HS-27A (cell line): ENCODE measurements at regions not wholly inside any gene's neighbourhood (a gene's known extent, or its start where the extent isn't known, plus 50 kb on each side); places are given as distances from the start of the nearest gene placed in this dataset.

ENCODE experiments used
- DNase-seq: peaks from one replicate; pipeline ENCODE4 v3.0.0-alpha.2; 2012; ENCODE audit warnings: low read depth, missing footprints

GRCh38 chr1:55673416-55673815 lies 458.3 kb upstream of the USP24 start:
- no peak for DNase-seq

DNA sequence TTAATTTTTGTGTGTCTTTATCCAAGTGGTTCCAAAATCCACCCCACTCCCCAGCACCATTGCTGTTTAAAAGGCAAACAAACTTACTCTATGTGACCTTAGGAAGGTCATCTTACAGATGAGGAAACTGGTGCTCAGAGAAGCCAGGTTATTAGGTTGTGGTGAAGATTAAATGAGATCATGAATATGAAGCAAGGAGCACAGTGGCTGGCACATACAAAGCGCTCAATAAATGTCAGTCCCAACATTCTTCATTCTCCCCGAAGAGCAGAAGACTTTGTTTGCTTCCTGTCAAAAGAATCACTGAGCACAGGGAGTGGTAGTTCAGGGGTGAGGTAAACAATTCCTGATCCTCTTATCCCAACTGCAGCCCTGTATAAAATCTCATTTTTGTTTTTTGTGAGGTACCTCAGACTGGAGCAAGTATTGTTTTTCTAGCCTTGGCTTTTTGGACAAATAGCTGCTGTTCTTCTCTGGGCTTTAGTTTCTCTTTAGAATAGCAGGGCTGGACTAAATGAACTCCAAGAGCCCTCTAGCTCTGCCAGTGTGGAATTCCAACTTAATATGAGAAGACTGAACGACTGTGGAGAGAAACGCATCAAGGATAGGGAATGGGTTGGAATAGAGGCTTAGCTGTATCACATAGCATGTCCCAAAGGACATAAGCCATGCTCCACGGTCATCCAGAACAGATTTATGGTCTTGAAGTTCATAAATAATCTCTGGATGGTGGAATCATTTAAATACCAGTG lies 455.3 kb upstream of the USP24 start:
- DNase-seq: no peak

- no peak for DNase-seq
These were observed 454.1 kb upstream of the USP24 start for GRCh38 chr1:55669293-55669692.

DNA sequence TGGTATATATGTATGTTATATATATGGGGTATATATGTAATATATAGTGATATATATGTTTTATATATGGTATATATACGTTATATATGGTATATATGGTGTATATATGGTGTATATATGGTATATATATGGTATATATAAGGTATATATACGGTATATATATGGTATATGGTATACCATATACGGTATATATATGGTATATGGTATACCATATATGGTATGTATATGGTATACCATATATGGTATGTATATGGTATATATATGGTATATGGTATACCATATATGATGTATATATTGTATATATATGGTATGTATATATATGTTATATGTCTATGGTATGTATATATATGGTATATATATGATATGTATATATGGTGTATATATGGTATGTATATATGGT lies 447.7 kb upstream of the USP24 start:
- DNase-seq: no peak

DNA sequence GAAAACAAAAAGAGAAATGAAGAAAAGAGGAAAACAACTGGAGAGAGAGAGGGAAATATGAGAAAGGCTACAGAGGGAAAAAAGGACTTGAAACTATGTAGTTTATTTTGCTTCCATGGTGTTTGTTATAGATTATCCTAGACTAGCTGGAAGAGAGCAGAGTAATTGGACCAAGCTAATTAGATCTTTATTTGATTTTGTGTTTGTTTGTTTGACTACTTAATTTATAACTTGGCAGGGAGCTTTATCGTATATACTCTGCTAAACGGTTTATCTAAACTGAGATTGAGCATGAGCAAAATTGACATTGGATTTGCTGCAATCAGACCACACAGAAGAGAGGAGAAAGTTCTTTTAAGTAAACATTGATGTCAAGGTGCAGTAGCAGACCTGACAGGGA lies 443.8 kb upstream of the USP24 start:
- DNase-seq: no peak

- DNase-seq: no peak
These were observed 439.6 kb upstream of the USP24 start for GRCh38 chr1:55654750-55655149.

GRCh38 chr1:55654171-55654570 lies 439.0 kb upstream of the USP24 start:
- DNase-seq: no peak

DNA sequence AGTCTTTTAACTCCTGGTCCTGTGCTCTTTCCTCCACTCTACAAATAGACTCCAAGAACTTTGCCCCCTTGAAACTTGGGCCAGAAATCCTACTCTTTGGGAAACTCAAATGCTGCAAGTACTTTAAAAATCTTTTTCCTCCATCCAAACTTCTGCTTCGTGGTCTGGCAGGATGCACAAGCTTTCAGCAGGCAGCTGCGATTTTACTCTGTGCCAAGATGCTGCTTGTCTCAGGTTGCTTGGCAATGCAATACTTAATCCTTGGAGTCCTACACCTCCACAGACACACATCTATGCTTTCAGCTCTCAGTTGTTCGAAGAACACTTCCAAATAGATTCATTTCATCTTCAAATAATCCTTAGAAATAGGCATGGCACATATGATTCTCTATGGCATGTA lies 435.3 kb upstream of the USP24 start:
- DNase-seq: no peak

GRCh38 chr1:55646181-55646580 lies 431.0 kb upstream of the USP24 start:
- no peak for DNase-seq

- DNase-seq: no peak
These were observed 430.1 kb upstream of the USP24 start for GRCh38 chr1:55645270-55645669.

- no peak for DNase-seq
These were observed 426.8 kb upstream of the USP24 start for GRCh38 chr1:55641947-55642346.

GRCh38 chr1:55640708-55641473 lies 425.7 kb upstream of the USP24 start:
- no peak for DNase-seq

DNA sequence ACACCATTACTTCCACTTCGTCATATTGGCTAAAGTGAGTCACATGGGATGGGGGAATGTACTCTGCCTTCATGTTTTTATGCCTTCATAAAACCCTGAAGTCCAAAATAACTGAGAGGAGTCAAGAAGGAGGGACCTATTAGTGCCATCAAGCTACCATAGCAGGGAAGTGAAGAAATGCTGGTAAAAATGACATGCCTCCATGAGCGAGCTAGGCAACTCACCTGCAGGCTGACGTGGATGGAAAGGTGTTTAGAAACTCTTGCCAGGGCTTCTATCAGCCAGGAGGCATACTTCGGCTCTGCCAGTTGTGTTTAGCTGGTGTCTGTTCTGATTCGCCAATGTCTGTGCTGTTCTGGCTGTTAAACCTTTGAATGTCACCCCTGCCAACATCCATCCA lies 424.4 kb upstream of the USP24 start:
- no peak for DNase-seq

DNA sequence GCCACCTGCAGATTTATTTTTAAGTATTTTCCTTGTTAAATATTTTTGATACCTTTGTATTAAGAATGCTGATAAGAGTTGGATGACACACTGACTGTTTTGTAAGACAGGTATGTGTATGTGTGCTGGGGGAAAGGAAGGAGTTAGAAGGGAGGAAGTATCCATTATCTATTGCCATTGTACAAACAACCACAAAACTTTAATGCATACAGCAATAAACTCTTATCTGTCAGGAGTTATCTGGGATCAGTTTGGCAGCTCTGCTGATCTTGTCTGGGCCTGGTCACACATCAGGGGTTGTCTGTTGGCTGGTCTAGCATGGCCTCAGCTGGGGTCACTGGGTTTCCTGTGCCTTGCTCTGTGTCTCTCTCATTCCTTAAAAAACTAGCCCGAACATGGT lies 423.9 kb upstream of the USP24 start:
- DNase-seq: no peak

DNA sequence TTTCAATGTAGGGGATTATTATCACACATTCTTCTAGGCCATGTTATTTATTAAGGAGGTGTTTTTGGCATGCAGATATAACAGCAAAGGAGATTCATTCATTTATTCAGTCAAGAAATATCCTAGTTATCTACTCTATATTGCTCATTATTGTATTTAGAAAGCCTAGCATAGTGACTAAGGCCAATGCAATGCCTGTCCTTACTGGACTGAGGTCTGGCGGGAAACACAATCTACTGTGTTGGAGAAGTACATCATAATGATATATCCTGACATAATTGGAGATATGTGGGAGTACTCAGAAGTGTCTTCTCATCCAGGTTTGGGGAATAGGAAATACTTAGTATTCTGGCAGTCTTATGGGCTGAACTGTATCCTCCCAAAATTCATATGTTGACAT lies 421.5 kb upstream of the USP24 start:
- DNase-seq: peak; percentile 79

DNA sequence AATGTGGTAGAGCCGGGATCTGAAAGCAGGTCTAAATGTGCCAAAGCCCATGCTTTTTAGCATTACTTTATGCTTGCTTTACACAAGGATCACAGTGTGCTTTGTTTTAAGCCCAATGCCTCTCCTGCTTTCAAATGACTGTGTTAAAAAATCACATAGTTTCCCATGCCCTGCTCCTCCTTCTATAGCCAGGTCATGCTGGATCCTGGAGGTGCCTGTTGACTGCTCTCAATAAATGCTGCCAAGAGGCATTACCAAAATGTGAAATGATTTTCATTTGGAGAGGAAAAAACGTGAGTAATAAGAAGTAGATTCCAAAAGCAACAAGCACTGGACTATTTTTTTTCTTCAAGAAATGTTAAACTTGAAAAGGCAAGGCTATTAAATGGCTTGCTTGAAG lies 420.7 kb upstream of the USP24 start:
- DNase-seq: peak; percentile 56

- DNase-seq: no peak
These were observed 419.4 kb upstream of the USP24 start for GRCh38 chr1:55634516-55634915.

GRCh38 chr1:55632906-55633305 lies 417.7 kb upstream of the USP24 start:
- no peak for DNase-seq

GRCh38 chr1:55632058-55632457 lies 416.9 kb upstream of the USP24 start:
- peak; percentile 77 for DNase-seq

DNA sequence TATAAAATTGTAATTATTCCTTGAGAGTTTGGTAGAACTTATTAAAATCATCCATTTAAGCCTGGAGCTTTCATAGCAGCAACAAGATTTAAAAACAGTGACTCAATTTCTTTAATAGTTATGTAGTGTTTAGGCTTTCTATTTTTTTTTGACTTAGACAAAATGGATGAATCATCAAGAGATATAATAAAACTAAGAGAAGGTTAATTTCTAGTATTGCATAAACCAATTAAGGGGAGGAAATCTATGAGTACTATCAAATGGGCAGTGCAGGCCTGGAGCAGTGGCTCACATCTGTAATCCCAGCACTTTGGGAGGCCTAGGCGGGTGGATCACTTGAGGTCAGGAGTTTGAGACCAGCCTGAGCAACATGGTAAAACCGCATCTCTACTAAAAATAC lies 416.3 kb upstream of the USP24 start:
- no peak for DNase-seq

DNA sequence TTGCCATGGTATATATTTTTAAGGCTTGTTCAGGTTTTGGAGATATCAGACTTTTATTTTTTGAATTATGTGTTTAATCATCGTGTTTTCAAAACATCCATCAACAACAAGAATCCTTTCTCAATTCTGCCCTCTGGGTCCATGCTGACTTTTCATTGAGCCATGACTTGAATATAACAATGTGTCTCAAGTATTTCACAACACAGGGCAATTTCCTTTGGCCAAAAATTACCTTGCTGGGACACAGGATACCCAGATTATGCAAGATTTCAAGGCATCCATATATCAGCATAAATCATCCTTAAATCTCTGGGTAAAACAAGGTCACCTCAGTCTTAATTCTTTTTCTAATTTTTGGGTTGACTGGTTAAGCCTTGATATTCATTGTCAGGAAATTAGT lies 411.2 kb upstream of the USP24 start:
- no peak for DNase-seq

- no peak for DNase-seq
These were observed 409.6 kb upstream of the USP24 start for GRCh38 chr1:55624766-55625165.

DNA sequence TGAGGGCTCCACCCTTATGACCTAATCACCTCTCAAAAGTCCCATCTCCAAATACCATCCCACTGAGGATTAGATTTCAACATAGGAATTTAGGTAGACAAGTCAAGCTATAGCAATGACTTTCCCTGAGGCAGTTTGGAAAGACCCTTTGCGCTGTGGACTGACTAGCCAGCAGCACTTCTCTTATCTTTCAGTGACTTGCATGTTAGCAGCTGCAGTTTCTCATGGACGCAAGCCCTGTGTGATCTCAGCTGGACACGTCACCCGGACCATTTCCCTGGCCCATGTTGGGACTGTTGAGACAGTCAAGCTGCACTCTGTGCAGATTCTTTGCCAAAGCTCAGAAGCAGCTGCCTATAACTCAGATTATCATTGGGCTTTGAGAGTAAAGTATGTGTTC lies 408.1 kb upstream of the USP24 start:
- no peak for DNase-seq

DNA sequence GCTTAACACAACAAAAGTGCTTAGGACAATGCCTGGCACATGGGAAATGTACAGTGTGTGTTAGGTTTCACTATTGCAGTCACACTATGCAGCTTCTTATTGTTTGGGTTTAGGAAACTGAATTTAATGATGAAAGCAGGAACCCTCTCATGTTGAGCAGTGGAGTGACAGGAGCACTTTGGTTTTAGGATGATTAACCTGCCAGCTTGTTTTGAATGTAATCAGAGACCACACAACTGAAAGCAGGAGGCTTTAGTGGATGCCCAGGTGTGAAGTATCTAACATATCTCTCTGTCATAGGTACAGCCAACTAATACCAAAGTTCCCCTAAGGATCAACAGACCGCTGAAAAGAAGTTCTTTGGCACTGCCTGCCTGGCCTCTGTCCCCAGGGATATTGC lies 406.9 kb upstream of the USP24 start:
- no peak for DNase-seq
